ENCODE measurements at regions not wholly inside any gene's neighbourhood (a gene's known extent, or its start where the extent isn't known, plus 50 kb on each side); places are given as distances from the start of the nearest gene placed in this dataset.

GRCh38 chr6:150544793-150545192, 54.9 kb upstream of the PLEKHG1 start:
- H2AFZ ChIP-seq (ENCODE audit: low read length), result no peak overlapping the region
- no peak overlapping the region for H3K4me3 ChIP-seq (ENCODE audit: low read depth, low read length, poor library complexity, severe bottlenecking)
- CTCF ChIA-PET (ENCODE audit: unreplicated experiment), result no interaction called here
- no TSS peak for BruUV-seq (replicated peaks)
- POLR2A ChIA-PET, result interaction anchor here (0.7 to 1.1 kb wide), 2 partner anchors 172 to 195 kb away, joined by 3 read pairs; no protein-coding TSS in a partner anchor
- no peaks in the 10 kb centered on the region for H3K79me2 ChIP-seq (ENCODE audit: insufficient read depth, low read depth, low read length)
- no peaks in the 10 kb centered on the region for H3K36me3 ChIP-seq (ENCODE audit: insufficient read depth, low read length)
- no peak overlapping the region for H3K4me2 ChIP-seq (ENCODE audit: low read length)
- H4K20me1 ChIP-seq (ENCODE audit: insufficient read depth, low read length), result no peaks in the 10 kb centered on the region
- no peak for DNase-seq (ENCODE audit: low spot score)
- no peaks in the 10 kb centered on the region for H3K4me1 ChIP-seq (ENCODE audit: insufficient read depth, low read length, poor library complexity, severe bottlenecking)
- H3K27ac ChIP-seq (ENCODE audit: low read depth, low read length, poor library complexity, severe bottlenecking), result no peak overlapping the region
- no peaks in the 10 kb centered on the region for H3K9me2 ChIP-seq (ENCODE audit: insufficient read depth, low read length)
- intact Hi-C loops (cut with micrococcal nuclease; ENCODE audit: unreplicated experiment), result no loop called here
- H3K9me3 ChIP-seq (ENCODE audit: low read length), result no peaks in the 10 kb centered on the region
- no peak for TF ChIP-seq EZH2phosphoT487 (IDR thresholded peaks at IDR 0.05; ENCODE audit: borderline replicate concordance, low read depth, low read length)
- TF ChIP-seq CTCF (conservative IDR thresholded peaks at IDR 0.05; ENCODE audit: low read length), result no peak

- CTCF ChIA-PET (ENCODE audit: unreplicated experiment), result no interaction called here
Observed at GRCh38 chr6:150546457-150546856, 53.2 kb upstream of the PLEKHG1 start.

More at GRCh38 chr6:150546457-150546856, 53.2 kb upstream of the PLEKHG1 start:
- Histone ChIP-seq H3K4me1 (ENCODE audit: insufficient read depth, low read length, poor library complexity, severe bottlenecking) (no peaks in the 10 kb centered on the region), H3K79me2 (ENCODE audit: insufficient read depth, low read depth, low read length) (no peaks in the 10 kb centered on the region), H2AFZ (ENCODE audit: low read length) (no peak overlapping the region), H3K4me3 (ENCODE audit: low read depth, low read length, poor library complexity, severe bottlenecking) (no peak overlapping the region), H3K9me2 (ENCODE audit: insufficient read depth, low read length) (no peaks in the 10 kb centered on the region), H4K20me1 (ENCODE audit: insufficient read depth, low read length) (no peaks in the 10 kb centered on the region), H3K27ac (ENCODE audit: low read depth, low read length, poor library complexity, severe bottlenecking) (no peak overlapping the region), H3K9me3 (ENCODE audit: low read length) (no peaks in the 10 kb centered on the region), H3K36me3 (ENCODE audit: insufficient read depth, low read length) (no peaks in the 10 kb centered on the region), H3K4me2 (ENCODE audit: low read length) (no peak overlapping the region)
- BruUV-seq (replicated peaks), result no TSS peak
- POLR2A ChIA-PET, result no interaction called here
- intact Hi-C loops (cut with micrococcal nuclease; ENCODE audit: unreplicated experiment), result no loop called here
- no peak for DNase-seq (ENCODE audit: low spot score)
- no peak for TF ChIP-seq CTCF (conservative IDR thresholded peaks at IDR 0.05; ENCODE audit: low read length)
- TF ChIP-seq EZH2phosphoT487 (IDR thresholded peaks at IDR 0.05; ENCODE audit: borderline replicate concordance, low read depth, low read length), result no peak

Measured in OCI-LY7 (cell line).